GM12892 (cell line): ENCODE measurements at regions not wholly inside any gene's neighbourhood (a gene's known extent, or its start where the extent isn't known, plus 50 kb on each side); places are given as distances from the start of the nearest gene placed in this dataset.

Source experiments
- DNase-seq: peaks from one replicate; pipeline ENCODE4 v3.0.0; 2011; ENCODE audit not compliant: insufficient read length
- FAIRE-seq: peaks from 2 replicates; lab custom pipeline; 2011; peaks lifted over from hg19 to GRCh38; lab: Jason Lieb, UNC
- POLR2A ChIP-seq: IDR thresholded peaks from 2 replicates; pipeline ENCODE4 v1.6.1; 2011; ENCODE audit warnings: low read depth, low read length, control low read depth
- POLR2AphosphoS5 ChIP-seq: IDR thresholded peaks from 2 replicates; pipeline ENCODE4 v1.6.1; 2011; ENCODE audit warnings: low read depth, low read length, control low read depth
- TAF1 ChIP-seq: IDR thresholded peaks from 2 replicates; pipeline ENCODE4 v1.6.1; 2011; ENCODE audit warnings: low read depth, mild to moderate bottlenecking, control low read depth, low read length, borderline replicate concordance

GRCh38 chr14:45491914-45492313, 238.9 kb upstream of the MIS18BP1 start:
- FAIRE-seq: no peak
- no peak for DNase-seq
- TF ChIP-seq TAF1 (no peak), POLR2AphosphoS5 (no peak), POLR2A (no peak)

- FAIRE-seq (no peak), DNase-seq (no peak)
- TF ChIP-seq TAF1 (no peak), POLR2A (no peak), POLR2AphosphoS5 (no peak)
Measured at GRCh38 chr14:45486599-45486998, 233.6 kb upstream of the MIS18BP1 start.

GRCh38 chr14:45467023-45467422, 214.0 kb upstream of the MIS18BP1 start:
- no peak for FAIRE-seq

GRCh38 chr14:45434221-45434620, 181.2 kb upstream of the MIS18BP1 start:
- FAIRE-seq (no peak), DNase-seq (no peak)
- TF ChIP-seq TAF1 (no peak), POLR2AphosphoS5 (no peak), POLR2A (no peak)

More at GRCh38 chr14:45467023-45467422, 214.0 kb upstream of the MIS18BP1 start:
- TF ChIP-seq POLR2AphosphoS5 (no peak), TAF1 (no peak), POLR2A (no peak)
- no peak for DNase-seq

GRCh38 chr14:45426685-45427282, 173.8 kb upstream of the MIS18BP1 start:
- FAIRE-seq (peak; percentile 58), DNase-seq (no peak)
- no peak for TF ChIP-seq POLR2A
- TF ChIP-seq TAF1: no peak
- TF ChIP-seq POLR2AphosphoS5: no peak

- DNase-seq (no peak), FAIRE-seq (no peak)
- TF ChIP-seq TAF1: no peak
- TF ChIP-seq POLR2AphosphoS5: no peak
- TF ChIP-seq POLR2A: no peak
Measured at GRCh38 chr14:45406942-45407341, 153.9 kb upstream of the MIS18BP1 start.

- DNase-seq: no peak
- no peak for FAIRE-seq
- no peak for TF ChIP-seq POLR2A
Measured at GRCh38 chr14:45400950-45401640, 148.1 kb upstream of the MIS18BP1 start.

GRCh38 chr14:45400509-45400908, 147.5 kb upstream of the MIS18BP1 start:
- TF ChIP-seq TAF1: no peak
- no peak for TF ChIP-seq POLR2AphosphoS5
- no peak for TF ChIP-seq POLR2A
- FAIRE-seq: no peak
- DNase-seq: no peak

GRCh38 chr14:45381091-45381490, 128.1 kb upstream of the MIS18BP1 start:
- FAIRE-seq: no peak
- no peak for TF ChIP-seq TAF1
- TF ChIP-seq POLR2AphosphoS5: no peak
- TF ChIP-seq POLR2A: no peak

GRCh38 chr14:45377166-45377565, 124.2 kb upstream of the MIS18BP1 start:
- TF ChIP-seq POLR2AphosphoS5 (no peak), POLR2A (no peak), TAF1 (no peak)
- DNase-seq (no peak), FAIRE-seq (no peak)

More at GRCh38 chr14:45381091-45381490, 128.1 kb upstream of the MIS18BP1 start:
- DNase-seq: no peak

- DNase-seq: no peak
- TF ChIP-seq POLR2AphosphoS5 (no peak), POLR2A (no peak), TAF1 (no peak)
- no peak for FAIRE-seq
Measured at GRCh38 chr14:45373877-45374276, 120.9 kb upstream of the MIS18BP1 start.

- DNase-seq (no peak), FAIRE-seq (no peak)
- TF ChIP-seq TAF1 (no peak), POLR2A (no peak), POLR2AphosphoS5 (no peak)
Measured at GRCh38 chr14:45364565-45365156, 111.7 kb upstream of the MIS18BP1 start.
